GM12873 (cell line): ENCODE measurements at regions not wholly inside any gene's neighbourhood (a gene's known extent, or its start where the extent isn't known, plus 50 kb on each side); places are given as distances from the start of the nearest gene placed in this dataset.
A peak's percentile ranks its signal among the peaks of the same experiment; 100 is the strongest.

Experiments
- TF ChIP-seq, protein P1 (sequence below): IDR thresholded peaks from 2 replicates; pipeline ENCODE4 v1.5.1; 2012; ENCODE audit warnings: low read depth, mild to moderate bottlenecking, moderate library complexity, low read length, control low read depth; ENCODE audit not compliant: insufficient read depth; ENCODE audit errors: missing control alignments

DNA sequence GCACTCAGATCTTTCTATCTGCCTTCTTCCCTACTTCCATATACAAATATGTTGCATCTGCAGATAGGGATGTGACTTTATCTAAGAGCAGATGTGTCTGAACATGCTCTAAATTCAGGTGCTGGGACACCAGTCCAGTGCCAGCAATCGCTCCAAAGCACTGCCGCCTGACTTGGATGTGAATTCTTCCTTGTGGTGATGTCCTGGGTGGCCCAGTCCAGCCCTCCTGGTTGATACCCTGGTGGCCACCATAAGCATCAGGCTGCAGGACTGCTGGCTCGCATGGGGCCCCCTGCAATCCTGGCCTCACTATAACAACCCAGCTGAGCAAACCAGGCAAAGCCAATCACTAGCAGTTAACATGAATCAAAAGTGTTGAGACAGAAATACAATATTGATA lies 149.2 kb upstream of the PDE1C start:
- TF ChIP-seq, protein P1, sequence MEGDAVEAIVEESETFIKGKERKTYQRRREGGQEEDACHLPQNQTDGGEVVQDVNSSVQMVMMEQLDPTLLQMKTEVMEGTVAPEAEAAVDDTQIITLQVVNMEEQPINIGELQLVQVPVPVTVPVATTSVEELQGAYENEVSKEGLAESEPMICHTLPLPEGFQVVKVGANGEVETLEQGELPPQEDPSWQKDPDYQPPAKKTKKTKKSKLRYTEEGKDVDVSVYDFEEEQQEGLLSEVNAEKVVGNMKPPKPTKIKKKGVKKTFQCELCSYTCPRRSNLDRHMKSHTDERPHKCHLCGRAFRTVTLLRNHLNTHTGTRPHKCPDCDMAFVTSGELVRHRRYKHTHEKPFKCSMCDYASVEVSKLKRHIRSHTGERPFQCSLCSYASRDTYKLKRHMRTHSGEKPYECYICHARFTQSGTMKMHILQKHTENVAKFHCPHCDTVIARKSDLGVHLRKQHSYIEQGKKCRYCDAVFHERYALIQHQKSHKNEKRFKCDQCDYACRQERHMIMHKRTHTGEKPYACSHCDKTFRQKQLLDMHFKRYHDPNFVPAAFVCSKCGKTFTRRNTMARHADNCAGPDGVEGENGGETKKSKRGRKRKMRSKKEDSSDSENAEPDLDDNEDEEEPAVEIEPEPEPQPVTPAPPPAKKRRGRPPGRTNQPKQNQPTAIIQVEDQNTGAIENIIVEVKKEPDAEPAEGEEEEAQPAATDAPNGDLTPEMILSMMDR = no peak

DNA sequence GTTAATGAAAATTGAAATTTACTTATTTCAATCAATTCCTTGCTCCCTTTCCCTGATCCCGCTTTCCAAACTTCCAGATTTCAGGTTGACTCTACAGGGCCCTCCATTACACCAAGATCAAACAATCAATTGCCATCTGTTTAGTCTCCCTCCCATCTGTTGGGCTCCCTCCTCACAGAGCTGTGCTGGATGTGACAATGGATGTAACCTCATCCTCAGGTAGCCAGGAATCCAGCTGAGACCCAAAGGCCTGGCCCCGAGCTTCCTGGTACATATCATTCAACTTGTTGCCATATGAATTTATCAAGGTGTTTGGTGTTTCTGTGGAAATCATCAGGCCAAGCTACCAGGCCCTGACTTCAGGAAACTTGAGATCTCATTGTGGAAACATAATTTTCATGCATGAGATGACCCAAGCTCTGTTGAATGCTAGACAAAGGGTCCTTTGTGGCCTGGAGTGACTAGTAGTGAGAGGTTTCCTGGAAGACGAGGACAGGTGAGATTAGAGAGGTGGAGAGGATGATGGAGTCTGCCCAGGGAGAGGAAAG lies 148.6 kb upstream of the PDE1C start:
- TF ChIP-seq, protein P1 = no peak

DNA sequence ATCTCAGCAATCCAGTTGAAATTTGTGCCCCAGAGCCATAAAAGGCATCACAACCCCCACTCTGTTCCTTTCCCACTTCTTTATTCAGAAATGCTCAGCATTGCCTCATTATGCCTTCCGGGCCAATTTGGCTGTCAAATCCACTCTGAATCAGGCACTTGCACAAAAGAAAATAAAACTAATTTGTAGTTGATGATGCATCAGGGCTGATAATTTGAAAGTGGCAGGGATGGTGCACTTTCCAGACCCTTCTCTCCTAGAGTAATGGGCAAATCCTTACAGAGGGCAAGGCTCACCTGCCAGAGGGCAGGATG lies 147.9 kb upstream of the PDE1C start:
- TF ChIP-seq, protein P1 = no peak

DNA sequence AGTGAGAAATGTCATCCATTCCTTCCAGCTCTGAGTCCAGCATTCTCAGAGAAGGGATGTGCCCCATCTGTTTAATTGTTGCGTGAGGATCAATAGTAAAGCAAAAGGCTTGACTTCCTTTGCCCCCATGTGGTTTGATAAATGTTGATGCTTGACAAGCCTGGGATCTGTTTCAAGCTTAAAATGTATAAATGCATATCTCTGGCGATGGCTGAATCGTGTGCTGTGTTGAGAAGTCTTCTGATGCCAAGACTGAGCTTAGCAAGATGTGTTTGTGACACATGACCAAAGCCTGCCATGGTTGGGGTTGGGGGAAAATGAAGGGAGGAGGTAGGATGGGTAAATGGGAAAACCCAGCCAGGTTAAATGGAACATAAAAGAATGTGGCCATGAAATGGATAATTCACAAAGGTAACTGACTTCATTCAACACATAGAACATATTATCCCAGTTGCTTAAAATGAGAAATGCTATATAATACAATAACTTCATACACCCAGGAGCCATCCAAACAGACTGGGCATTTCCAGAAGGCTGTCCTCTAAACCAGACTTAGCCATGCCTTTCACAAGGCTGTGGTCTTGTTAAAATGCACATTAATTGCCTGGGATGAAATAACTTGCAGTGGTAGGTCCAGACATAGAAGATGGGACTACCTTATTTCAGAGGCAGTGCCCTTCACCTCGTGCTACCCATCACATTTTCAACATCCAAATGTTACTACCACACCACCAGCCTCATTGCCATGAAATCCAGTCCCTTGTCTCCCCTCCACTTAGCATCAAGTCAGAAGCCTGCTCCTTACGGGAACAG lies 147.3 kb upstream of the PDE1C start:
- TF ChIP-seq, protein P1 = no peak

DNA sequence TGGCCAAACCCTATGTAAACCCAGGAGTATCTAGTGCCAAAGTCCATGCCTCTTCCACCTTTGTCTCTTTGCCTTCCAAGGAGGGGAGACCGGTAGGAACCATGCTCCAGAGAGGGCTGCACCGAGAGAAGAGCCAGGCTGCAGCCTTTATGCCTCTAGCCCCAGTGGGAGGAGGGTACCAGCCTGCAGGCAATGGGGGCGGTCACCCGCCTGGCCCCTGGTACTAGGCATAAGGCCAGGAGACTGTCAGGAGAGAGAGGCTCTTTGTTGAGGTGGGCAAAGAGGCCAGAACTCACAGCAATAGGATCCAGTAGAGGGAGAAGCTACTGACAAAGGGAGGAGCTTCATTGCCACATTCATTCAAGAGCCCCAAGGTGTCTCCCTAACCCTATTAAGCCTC lies 146.6 kb upstream of the PDE1C start:
- TF ChIP-seq, protein P1 = peak; percentile 6

DNA sequence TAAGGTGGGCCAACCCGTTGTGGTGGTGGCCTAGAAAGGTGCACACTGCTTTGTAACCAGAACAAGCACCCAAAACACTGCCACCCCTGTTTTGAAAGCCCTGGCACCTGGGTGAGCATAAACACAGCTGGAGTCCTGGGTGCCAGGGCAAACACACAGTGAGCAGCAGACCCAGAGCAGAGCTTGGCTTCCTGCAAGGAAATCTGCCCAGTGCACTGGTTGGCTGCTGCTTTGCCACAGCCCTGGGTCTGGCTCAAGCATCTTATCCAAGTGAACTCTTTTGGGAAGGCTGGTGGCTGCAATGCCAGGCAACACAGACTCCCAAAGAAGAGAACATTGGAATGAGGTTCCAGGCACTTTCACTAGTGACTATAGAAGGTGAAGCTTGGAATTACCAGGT lies 145.5 kb upstream of the PDE1C start:
- TF ChIP-seq, protein P1 = no peak

DNA sequence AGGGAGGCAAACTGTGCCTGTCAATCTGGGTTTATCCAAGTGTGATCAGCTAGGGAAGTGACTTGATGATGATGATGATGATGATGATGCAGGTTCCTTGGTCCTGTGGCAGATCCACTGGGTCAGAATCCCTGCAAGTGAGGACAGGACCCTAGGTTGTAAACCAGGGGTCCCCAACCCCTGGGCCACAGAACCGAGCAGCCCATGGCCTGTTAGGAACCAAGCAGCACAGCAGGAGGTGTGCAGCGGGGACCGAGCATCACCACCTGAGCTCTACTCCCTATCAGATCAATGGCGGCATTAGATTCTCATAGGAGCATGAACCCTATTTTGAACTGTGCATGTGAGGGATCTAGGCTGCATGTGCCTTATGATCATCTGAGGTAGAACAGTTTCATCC lies 144.7 kb upstream of the PDE1C start:
- TF ChIP-seq, protein P1 = no peak
